Body of pancreas (tissue), 4 donors: ENCODE measurements at regions not wholly inside any gene's neighbourhood (a gene's known extent, or its start where the extent isn't known, plus 50 kb on each side); places are given as distances from the start of the nearest gene placed in this dataset.

Source experiments
- ATAC-seq: fragments of 150-250 bp; one replicate; pipeline ENCODE4 v1.9.1; 2016
- DNase-seq, 4 donors: peaks; one replicate each; pipeline ENCODE4 v3.0.0-alpha.2; 2019
- H3K27ac ChIP-seq, 4 donors: fragments of 200-600 bp; sonication (generic); 1 replicate in 3 of 4; 2 replicates in 1 of 4; pipeline versions ENCODE4 v1.5.1 to v1.6.1; 2016 to 2019; ENCODE audit warnings: mild to moderate bottlenecking in 1 of 4, mixed read lengths in 1 of 4, moderate library complexity in 1 of 4
- H3K27me3 ChIP-seq, 2 donors: fragments of 200-600 bp; sonication (generic); one replicate each; pipeline ENCODE4 v1.6.0; 2016; ENCODE audit warnings: mild to moderate bottlenecking in 1 of 2
- H3K36me3 ChIP-seq, 2 donors: fragments of 200-600 bp; sonication (generic); replicated peaks in 1 of 2; 2 replicates each; pipeline ENCODE4 v1.5.1; 2016; ENCODE audit warnings: low read depth in 2 of 2; ENCODE audit not compliant: insufficient read depth in 1 of 2
- H3K4me1 ChIP-seq: fragments of 200-600 bp; sonication (generic); one replicate; pipeline ENCODE4 v1.6.0; 2016
- H3K4me3 ChIP-seq, 2 donors: fragments of 200-600 bp; sonication (generic); 1 replicate in 1 of 2; 2 replicates in 1 of 2; pipeline ENCODE4 v1.5.1; 2016 to 2019
- H3K9me3 ChIP-seq, 3 donors: fragments of 200-600 bp; sonication (generic); 1 replicate in 2 of 3; 2 replicates in 1 of 3; pipeline ENCODE4 v1.5.1; 2016
- POLR2A ChIP-seq, 3 donors: fragments of 450-650 bp; IDR thresholded peaks; one replicate each; pipeline ENCODE4 v1.6.1; 2016; ENCODE audit warnings: antibody characterized with exemption in 3 of 3, mild to moderate bottlenecking in 2 of 3
- WGBS, 2 donors: methylation state at CpG; one replicate each; pipeline ENCODE4 v1.1.5; 2017; 5-methylcytosine and 5-hydroxymethylcytosine counted together
- intact Hi-C: fragments of 100-400 bp; cut with DNase I; formaldehyde crosslinking; loops from one replicate; pipeline ENCODE4 v1.15.1; 2023
- TF ChIP-seq, protein P1 (sequence below), 7 experiments: fragments of 450-650 bp in 4 of 7; fragments of 200-600 bp in 3 of 7; sonication (generic) in 3 of 7; IDR thresholded peaks; one replicate each; pipeline ENCODE4 v1.5.1; 2016 to 2019; ENCODE audit warnings: antibody characterized with exemption in 7 of 7

DNA sequence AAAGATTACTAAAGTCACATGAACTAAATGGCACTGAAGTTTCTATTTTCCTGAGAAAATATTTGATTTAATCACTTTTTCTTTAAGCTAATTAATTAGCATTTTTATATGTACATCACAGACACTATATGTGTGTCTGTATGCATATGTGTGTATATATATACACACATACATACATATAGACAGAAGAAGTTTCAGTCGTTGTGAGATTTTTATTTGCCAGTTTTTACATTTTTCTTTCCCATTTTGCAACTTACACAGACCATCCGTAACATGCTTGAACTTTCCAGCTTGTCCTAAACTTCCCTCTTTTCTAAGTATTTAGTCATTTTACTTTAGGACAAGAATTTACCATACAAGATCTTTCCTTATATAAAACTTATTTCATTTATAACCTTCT is 299.1 kb downstream of the IPO8 start:
- Histone ChIP-seq H3K27me3 (no peaks in the 10 kb centered on the region), H3K4me3 (no peak overlapping the region), H3K9me3 (no peaks in the 10 kb centered on the region), H3K36me3 (no peaks in the 10 kb centered on the region), H3K4me1 (no peaks in the 10 kb centered on the region), H3K27ac (no peak overlapping the region)
- no peak for DNase-seq
- 56 to 72% methylated on average over 2 of the region's 2 CpGs for WGBS, 2 donors
- intact Hi-C loops: no loop called here
- ATAC-seq: no peak
- TF ChIP-seq, protein P1, sequence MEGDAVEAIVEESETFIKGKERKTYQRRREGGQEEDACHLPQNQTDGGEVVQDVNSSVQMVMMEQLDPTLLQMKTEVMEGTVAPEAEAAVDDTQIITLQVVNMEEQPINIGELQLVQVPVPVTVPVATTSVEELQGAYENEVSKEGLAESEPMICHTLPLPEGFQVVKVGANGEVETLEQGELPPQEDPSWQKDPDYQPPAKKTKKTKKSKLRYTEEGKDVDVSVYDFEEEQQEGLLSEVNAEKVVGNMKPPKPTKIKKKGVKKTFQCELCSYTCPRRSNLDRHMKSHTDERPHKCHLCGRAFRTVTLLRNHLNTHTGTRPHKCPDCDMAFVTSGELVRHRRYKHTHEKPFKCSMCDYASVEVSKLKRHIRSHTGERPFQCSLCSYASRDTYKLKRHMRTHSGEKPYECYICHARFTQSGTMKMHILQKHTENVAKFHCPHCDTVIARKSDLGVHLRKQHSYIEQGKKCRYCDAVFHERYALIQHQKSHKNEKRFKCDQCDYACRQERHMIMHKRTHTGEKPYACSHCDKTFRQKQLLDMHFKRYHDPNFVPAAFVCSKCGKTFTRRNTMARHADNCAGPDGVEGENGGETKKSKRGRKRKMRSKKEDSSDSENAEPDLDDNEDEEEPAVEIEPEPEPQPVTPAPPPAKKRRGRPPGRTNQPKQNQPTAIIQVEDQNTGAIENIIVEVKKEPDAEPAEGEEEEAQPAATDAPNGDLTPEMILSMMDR (IDR thresholded peaks at IDR 0.05): no peak
- no peak for TF ChIP-seq POLR2A (IDR thresholded peaks at IDR 0.05)

DNA sequence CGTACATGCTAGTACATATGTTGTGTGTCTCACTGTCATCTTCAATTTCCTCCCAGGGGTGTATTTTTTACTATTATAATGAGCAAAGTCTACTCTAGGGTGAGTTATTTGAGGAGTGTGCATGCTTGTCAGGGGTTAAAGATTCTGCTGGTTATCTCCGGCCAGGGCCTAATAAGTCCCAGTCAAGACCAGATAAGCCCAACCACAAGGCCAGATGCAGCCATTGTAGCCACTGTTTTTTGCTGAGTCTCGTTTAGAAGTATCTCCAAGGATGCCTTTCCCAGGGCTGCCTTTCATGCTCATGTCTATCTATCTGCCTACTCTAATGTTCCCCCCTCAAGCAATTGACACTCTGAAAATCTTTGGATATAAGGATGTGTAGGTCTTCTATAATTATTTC is 300.5 kb downstream of the IPO8 start:
- 28 to 39% methylated on average over 3 of the region's 3 CpGs for WGBS, 2 donors

DNA sequence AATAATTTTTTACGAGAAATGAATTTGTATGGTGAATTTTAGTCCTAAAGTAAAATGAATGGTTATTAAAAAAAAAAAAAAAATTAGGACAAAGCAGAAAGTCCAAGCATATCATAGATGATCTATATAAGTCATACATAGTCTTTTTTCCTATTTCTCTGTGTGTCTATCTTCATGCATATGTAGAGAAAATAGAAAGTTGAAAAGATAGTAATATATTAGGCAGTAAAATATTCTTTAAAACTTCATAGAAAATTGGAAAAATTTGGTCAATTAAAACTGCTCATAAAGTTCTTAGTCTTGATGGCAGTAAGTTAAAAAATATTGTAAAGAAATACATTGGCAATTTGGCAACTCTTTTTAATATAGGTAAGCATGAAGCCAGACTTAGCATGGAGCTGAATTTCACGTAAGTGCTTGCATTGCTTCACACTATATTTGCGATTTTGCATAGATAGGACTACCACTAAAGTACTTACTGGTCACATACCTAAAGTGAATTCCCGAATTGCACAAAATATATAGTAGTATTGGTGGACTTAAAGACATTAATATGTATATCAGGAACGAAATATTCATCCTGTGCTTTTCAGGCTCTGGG is 303.8 kb downstream of the IPO8 start:
- no peak for ATAC-seq
- Histone ChIP-seq H3K27me3 (no peaks in the 10 kb centered on the region), H3K9me3 (no peaks in the 10 kb centered on the region), H3K36me3 (no peaks in the 10 kb centered on the region), H3K4me3 (no peak overlapping the region), H3K4me1 (no peaks in the 10 kb centered on the region), H3K27ac (no peak overlapping the region)
- DNase-seq: no peak
- WGBS, 2 donors: 61 to 65% methylated on average over 5 of the region's 5 CpGs
- intact Hi-C loops: no loop called here
- no peak for TF ChIP-seq POLR2A (IDR thresholded peaks at IDR 0.05)
- TF ChIP-seq, protein P1 (IDR thresholded peaks at IDR 0.05): no peak

More for the DNA sequence above, 300.5 kb downstream of the IPO8 start:
- ATAC-seq (no peak), DNase-seq (no peak)
- Histone ChIP-seq H3K27me3 (no peaks in the 10 kb centered on the region), H3K4me3 (no peak overlapping the region), H3K9me3 (no peaks in the 10 kb centered on the region), H3K4me1 (no peaks in the 10 kb centered on the region), H3K36me3 (no peaks in the 10 kb centered on the region), H3K27ac (no peak overlapping the region)
- TF ChIP-seq, protein P1 (IDR thresholded peaks at IDR 0.05): no peak
- intact Hi-C loops: no loop called here

DNA sequence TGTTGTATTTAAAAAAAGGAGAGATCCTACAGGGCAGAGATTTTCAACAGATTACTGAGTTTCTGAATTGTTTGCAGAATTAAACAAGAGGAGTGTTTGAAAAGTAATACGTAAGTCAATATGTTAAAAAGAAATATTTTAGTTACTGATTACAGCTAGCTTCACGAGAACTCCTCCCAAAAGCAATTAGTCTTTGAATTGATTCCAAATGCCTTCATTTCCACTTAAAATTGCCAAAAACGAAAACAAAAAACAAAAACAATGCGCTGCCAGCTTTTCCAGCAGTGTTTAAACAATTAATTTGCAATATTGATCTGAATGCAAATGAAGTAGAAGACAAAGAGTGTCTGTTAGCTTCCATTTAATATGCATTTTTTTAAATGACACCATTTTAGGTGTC is 310.0 kb downstream of the IPO8 start:
- Histone ChIP-seq H3K9me3 (no peaks in the 10 kb centered on the region), H3K36me3 (no peaks in the 10 kb centered on the region), H3K4me1 (no peaks in the 10 kb centered on the region), H3K27me3 (no peaks in the 10 kb centered on the region), H3K27ac (no peak overlapping the region), H3K4me3 (no peak overlapping the region)
- DNase-seq (no peak), ATAC-seq (no peak)
- intact Hi-C loops: no loop called here
- TF ChIP-seq POLR2A (IDR thresholded peaks at IDR 0.05): no peak
- TF ChIP-seq, protein P1 (IDR thresholded peaks at IDR 0.05): no peak
- WGBS, 2 donors: 50 to 51% methylated on average over 4 of the region's 4 CpGs

DNA sequence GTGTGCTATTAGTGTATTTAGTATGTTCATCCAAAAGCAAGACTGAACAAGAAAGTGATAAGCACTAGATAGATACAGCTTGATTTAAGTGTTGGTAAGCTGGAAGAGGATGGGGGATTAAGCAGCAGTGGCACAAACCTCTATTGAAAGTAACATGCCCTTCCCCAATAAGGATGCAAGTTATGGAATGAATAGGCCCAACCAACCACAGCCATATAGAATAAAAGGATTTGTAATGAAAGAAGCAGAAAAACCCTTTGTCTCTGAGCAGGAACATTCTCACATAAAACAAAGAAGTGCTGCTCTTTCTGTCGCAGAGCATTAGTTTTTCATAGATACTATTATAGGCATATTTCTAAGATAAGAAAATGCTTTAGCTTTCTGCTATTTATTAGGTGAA is 310.7 kb downstream of the IPO8 start:
- Histone ChIP-seq H3K27ac (no peak overlapping the region), H3K36me3 (no peaks in the 10 kb centered on the region), H3K27me3 (no peaks in the 10 kb centered on the region), H3K4me1 (no peaks in the 10 kb centered on the region), H3K4me3 (no peak overlapping the region), H3K9me3 (no peaks in the 10 kb centered on the region)
- WGBS, 2 donors: 93 to 100% methylated on average over 1 of the region's 1 CpG
- TF ChIP-seq, protein P1 (IDR thresholded peaks at IDR 0.05): no peak
- no peak for TF ChIP-seq POLR2A (IDR thresholded peaks at IDR 0.05)
- intact Hi-C loops: no loop called here
- ATAC-seq (no peak), DNase-seq (no peak)
